PC-3 (cell line): ENCODE measurements at regions not wholly inside any gene's neighbourhood (a gene's known extent, or its start where the extent isn't known, plus 50 kb on each side); places are given as distances from the start of the nearest gene placed in this dataset.

ENCODE experiments used
- ATAC-seq: fragments of 200-7000 bp; cut with Tn5 transposase; 2 replicates; pipeline ENCODE4 v1.9.1; 2020; ENCODE audit warnings: mild to moderate bottlenecking, moderate library complexity
- BruUV-seq: library from RNA; stranded (reverse); fragments of 400-500 nt; replicated peaks from 2 replicates; lab custom pipeline; 2021; lab: Mats Ljungman, UMichigan
- CTCF ChIA-PET: fragments of 300-600 bp; sonication (Branson Sonifier 250); formaldehyde crosslinking; loops from one replicate; lab custom pipeline; 2022; ENCODE audit warnings: antibody characterized with exemption; lab: Charles Lee
- POLR2A ChIA-PET: fragments of 300-600 bp; sonication (Branson Sonifier 250); formaldehyde crosslinking; loops from one replicate; lab custom pipeline; 2022; ENCODE audit warnings: antibody characterized with exemption; ENCODE audit not compliant: unreplicated experiment; lab: Charles Lee
- DNase-seq: peaks from one replicate; pipeline ENCODE4 v3.0.0-alpha.2; 2015
- H2AFZ ChIP-seq: fragments of 300-600 bp; sonication (generic); 2 replicates; pipeline ENCODE4 v1.6.0; 2016; ENCODE audit warnings: antibody characterized with exemption, low read length
- H3F3A ChIP-seq: fragments of 300-600 bp; sonication (generic); one replicate; pipeline ENCODE4 v1.6.0; 2017; ENCODE audit warnings: antibody characterized with exemption, low read length, control low read depth, mild to moderate bottlenecking; ENCODE audit not compliant: unreplicated experiment
- H3K27ac ChIP-seq: fragments of 300-600 bp; sonication (generic); 2 replicates; pipeline ENCODE4 v1.5.1; 2016; ENCODE audit warnings: mild to moderate bottlenecking, low read length
- H3K27me3 ChIP-seq: fragments of 300-600 bp; sonication (generic); 2 replicates; pipeline ENCODE4 v1.6.1; 2016; ENCODE audit warnings: low read length, mixed read lengths
- H3K36me3 ChIP-seq: fragments of 300-600 bp; sonication (generic); 2 replicates; pipeline ENCODE4 v1.6.1; 2016; ENCODE audit warnings: low read depth, mixed run types, low read length, mixed read lengths
- H3K4me1 ChIP-seq: fragments of 300-600 bp; sonication (generic); 2 replicates; pipeline ENCODE4 v1.5.1; 2016; ENCODE audit warnings: low read length; ENCODE audit not compliant: insufficient read depth
- H3K4me2 ChIP-seq: fragments of 300-600 bp; sonication (generic); 2 replicates; pipeline ENCODE4 v1.6.0; 2016; ENCODE audit warnings: low read length
- H3K4me3 ChIP-seq: fragments of 300-600 bp; sonication (generic); 2 replicates; pipeline ENCODE4 v1.5.1; 2016; ENCODE audit warnings: mild to moderate bottlenecking, low read length, mixed read lengths
- H3K79me2 ChIP-seq: fragments of 300-600 bp; sonication (generic); 2 replicates; pipeline ENCODE4 v1.6.1; 2017; ENCODE audit warnings: low read length, mixed read lengths
- H3K9ac ChIP-seq: fragments of 300-600 bp; sonication (generic); 2 replicates; pipeline ENCODE4 v1.6.0; 2016; ENCODE audit warnings: mild to moderate bottlenecking, low read length
- H3K9me2 ChIP-seq: fragments of 300-600 bp; sonication (generic); replicated peaks from 2 replicates; pipeline ENCODE4 v1.6.1; 2016; ENCODE audit warnings: mixed run types, low read length, mixed read lengths
- H3K9me3 ChIP-seq: fragments of 300-600 bp; sonication (generic); 2 replicates; pipeline ENCODE4 v1.6.1; 2016; ENCODE audit warnings: low read length, mixed read lengths
- H4K20me1 ChIP-seq: fragments of 300-600 bp; sonication (generic); 2 replicates; pipeline ENCODE4 v1.6.1; 2016; ENCODE audit warnings: low read length, mixed read lengths
- EZH2 ChIP-seq: fragments of 300-600 bp; sonication (generic); IDR thresholded peaks from one replicate; pipeline ENCODE4 v1.6.1; 2017; ENCODE audit warnings: antibody characterized with exemption, mild to moderate bottlenecking, low read length; ENCODE audit not compliant: unreplicated experiment
- EZH2phosphoT487 ChIP-seq: fragments of 300-600 bp; sonication (generic); IDR thresholded peaks from 2 replicates; pipeline ENCODE4 v1.6.1; 2018; ENCODE audit warnings: mild to moderate bottlenecking, antibody characterized with exemption, low read length, borderline replicate concordance
- intact Hi-C: fragments of 100-400 bp; cut with micrococcal nuclease; formaldehyde crosslinking; loops from 2 replicates; pipeline ENCODE4 v1.9.0; 2023
- TF ChIP-seq, protein P1 (sequence below): fragments of 300-600 bp; sonication (generic); conservative IDR thresholded peaks from 2 replicates; pipeline ENCODE4 v1.5.1; 2017; ENCODE audit warnings: antibody characterized with exemption, low read depth, mild to moderate bottlenecking, low read length

DNA sequence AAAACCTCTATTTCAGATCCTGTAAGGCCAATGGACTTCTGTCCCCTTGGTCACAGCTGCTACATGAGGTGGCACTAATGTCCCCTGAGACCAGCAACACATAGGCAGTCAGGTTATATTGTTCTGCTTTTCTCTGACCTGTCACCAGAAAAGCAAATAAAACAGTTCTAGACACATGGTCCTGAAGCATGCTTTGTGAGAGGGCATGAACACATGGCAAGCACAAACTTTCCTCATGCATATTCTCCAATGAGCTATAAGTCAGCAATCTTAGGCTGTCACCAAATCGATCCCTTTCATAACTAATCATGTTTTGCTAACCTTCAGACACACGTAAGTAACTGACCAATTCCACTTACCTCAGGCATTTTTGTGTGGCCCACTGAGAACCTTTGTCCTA is 225.4 kb upstream of the ZC3H12C start:
- intact Hi-C loops: no loop called here
- CTCF ChIA-PET: no interaction called here

DNA sequence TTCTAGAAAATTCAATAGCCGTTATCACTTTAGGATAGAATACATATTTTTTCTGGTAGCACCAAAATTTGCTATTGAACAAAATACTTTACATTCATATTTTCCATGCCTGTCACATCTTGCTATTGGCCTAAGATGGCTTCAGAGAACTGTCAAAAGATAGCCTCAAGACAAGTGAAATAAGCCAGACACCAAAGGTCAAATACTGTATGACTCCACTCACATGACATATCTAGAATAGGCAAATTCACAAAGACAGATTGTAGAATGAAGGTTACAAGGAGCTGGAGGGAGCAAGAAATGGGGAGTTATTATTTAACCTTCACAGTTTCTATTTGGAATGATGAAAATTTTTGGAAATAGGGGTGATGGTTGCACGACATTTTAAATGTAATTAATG is 223.7 kb upstream of the ZC3H12C start:
- H3K79me2 ChIP-seq: no peaks in the 10 kb centered on the region
- no peaks in the 10 kb centered on the region for H3K9me3 ChIP-seq
- POLR2A ChIA-PET: no interaction called here
- DNase-seq (no peak), ATAC-seq (no peak)
- no peak overlapping the region for H3K27ac ChIP-seq
- H3F3A ChIP-seq: no peaks in the 10 kb centered on the region
- intact Hi-C loops: no loop called here
- H3K4me1 ChIP-seq: no peaks in the 10 kb centered on the region
- BruUV-seq: no TSS peak
- H3K4me2 ChIP-seq: no peak overlapping the region
- no peaks in the 10 kb centered on the region for H4K20me1 ChIP-seq
- H3K27me3 ChIP-seq: no peaks in the 10 kb centered on the region; the same call in 1 of the 2 replicates
- H2AFZ ChIP-seq: no peak overlapping the region
- TF ChIP-seq, protein P1, sequence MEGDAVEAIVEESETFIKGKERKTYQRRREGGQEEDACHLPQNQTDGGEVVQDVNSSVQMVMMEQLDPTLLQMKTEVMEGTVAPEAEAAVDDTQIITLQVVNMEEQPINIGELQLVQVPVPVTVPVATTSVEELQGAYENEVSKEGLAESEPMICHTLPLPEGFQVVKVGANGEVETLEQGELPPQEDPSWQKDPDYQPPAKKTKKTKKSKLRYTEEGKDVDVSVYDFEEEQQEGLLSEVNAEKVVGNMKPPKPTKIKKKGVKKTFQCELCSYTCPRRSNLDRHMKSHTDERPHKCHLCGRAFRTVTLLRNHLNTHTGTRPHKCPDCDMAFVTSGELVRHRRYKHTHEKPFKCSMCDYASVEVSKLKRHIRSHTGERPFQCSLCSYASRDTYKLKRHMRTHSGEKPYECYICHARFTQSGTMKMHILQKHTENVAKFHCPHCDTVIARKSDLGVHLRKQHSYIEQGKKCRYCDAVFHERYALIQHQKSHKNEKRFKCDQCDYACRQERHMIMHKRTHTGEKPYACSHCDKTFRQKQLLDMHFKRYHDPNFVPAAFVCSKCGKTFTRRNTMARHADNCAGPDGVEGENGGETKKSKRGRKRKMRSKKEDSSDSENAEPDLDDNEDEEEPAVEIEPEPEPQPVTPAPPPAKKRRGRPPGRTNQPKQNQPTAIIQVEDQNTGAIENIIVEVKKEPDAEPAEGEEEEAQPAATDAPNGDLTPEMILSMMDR: no peak
- no peak for TF ChIP-seq EZH2phosphoT487
- TF ChIP-seq EZH2: no peak
- H3K36me3 ChIP-seq: no peaks in the 10 kb centered on the region
- CTCF ChIA-PET: no interaction called here
- no peak overlapping the region for H3K9ac ChIP-seq
- no peaks in the 10 kb centered on the region for H3K9me2 ChIP-seq
- H3K4me3 ChIP-seq: no peak overlapping the region

More for the DNA sequence above, 225.4 kb upstream of the ZC3H12C start:
- no peak for TF ChIP-seq EZH2
- TF ChIP-seq, protein P1: no peak
- TF ChIP-seq EZH2phosphoT487: no peak
- no peak for ATAC-seq
- Histone ChIP-seq H3K4me3 (no peak overlapping the region), H3K27ac (no peak overlapping the region), H3K4me1 (no peaks in the 10 kb centered on the region), H3K27me3 (no peaks in the 10 kb centered on the region; the same call in 1 of the 2 replicates), H3K9ac (no peak overlapping the region), H3K9me3 (no peaks in the 10 kb centered on the region), H2AFZ (no peak overlapping the region), H3K79me2 (no peaks in the 10 kb centered on the region), H3K36me3 (no peaks in the 10 kb centered on the region), H4K20me1 (no peaks in the 10 kb centered on the region), H3K9me2 (no peaks in the 10 kb centered on the region), H3K4me2 (no peak overlapping the region), H3F3A (no peaks in the 10 kb centered on the region)
- DNase-seq: no peak
- BruUV-seq: no TSS peak
- POLR2A ChIA-PET: no interaction called here

DNA sequence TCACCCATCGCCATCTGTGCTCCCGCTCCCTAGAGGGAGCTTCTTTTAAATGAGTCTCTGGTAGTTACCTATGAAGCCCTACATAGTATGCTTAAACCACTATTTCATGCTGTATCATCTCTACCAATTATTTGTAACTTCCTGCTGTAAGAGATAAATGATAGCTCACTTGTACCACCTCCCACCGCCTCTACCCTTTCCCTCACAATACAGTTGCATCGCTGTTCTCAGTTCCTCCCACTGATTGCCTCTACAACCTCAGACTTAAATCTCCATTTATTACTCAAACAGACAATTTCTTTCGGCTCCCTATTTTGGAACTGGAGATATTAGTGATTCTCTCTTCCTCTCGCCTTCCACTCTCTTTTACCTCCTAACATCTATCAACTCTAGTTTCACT is 222.9 kb upstream of the ZC3H12C start:
- no peaks in the 10 kb centered on the region for H3K9me3 ChIP-seq
- BruUV-seq: no TSS peak
- intact Hi-C loops: no loop called here
- no peaks in the 10 kb centered on the region for H3K4me1 ChIP-seq
- no peak for ATAC-seq
- no peak overlapping the region for H3K4me2 ChIP-seq
- no peaks in the 10 kb centered on the region for H3K9me2 ChIP-seq
- ChIA-PET POLR2A (no interaction called here), CTCF (no interaction called here)
- no peak overlapping the region for H3K9ac ChIP-seq
- H3K27ac ChIP-seq: no peak overlapping the region
- H3K27me3 ChIP-seq: no peaks in the 10 kb centered on the region; the same call in 1 of the 2 replicates
- H2AFZ ChIP-seq: no peak overlapping the region
- no peak overlapping the region for H3K4me3 ChIP-seq
- no peak for DNase-seq
- H3K79me2 ChIP-seq: no peaks in the 10 kb centered on the region
- TF ChIP-seq, protein P1: no peak
- TF ChIP-seq EZH2 (no peak), EZH2phosphoT487 (no peak)
- H3K36me3 ChIP-seq: no peaks in the 10 kb centered on the region
- no peaks in the 10 kb centered on the region for H3F3A ChIP-seq
- H4K20me1 ChIP-seq: no peaks in the 10 kb centered on the region
